Hepatocyte (in vitro differentiated cells): ENCODE measurements at regions not wholly inside any gene's neighbourhood (a gene's known extent, or its start where the extent isn't known, plus 50 kb on each side); places are given as distances from the start of the nearest gene placed in this dataset.
"Not testable (repeated sequence)": the region's sequence is repeated elsewhere in the genome, so short reads cannot be mapped to it uniquely, and the experiment has no call there.

ENCODE experiments used
- DNase-seq: peaks from one replicate; pipeline ENCODE4 v3.0.0-alpha.2; 2016; ENCODE audit warnings: low spot score
- H2AFZ ChIP-seq: fragments of 200-600 bp; sonication (generic); 2 replicates; pipeline ENCODE4 v1.6.0; 2016; ENCODE audit warnings: antibody characterized with exemption, mild to moderate bottlenecking
- H3K27ac ChIP-seq: fragments of 200-600 bp; sonication (generic); 2 replicates; pipeline ENCODE4 v1.5.1; 2016; ENCODE audit warnings: mild to moderate bottlenecking
- H3K27me3 ChIP-seq: fragments of 200-600 bp; sonication (generic); 2 replicates; pipeline ENCODE4 v1.6.1; 2016
- H3K36me3 ChIP-seq: fragments of 200-600 bp; sonication (generic); replicated peaks from 2 replicates; pipeline ENCODE4 v1.5.1; 2016; ENCODE audit warnings: low read depth; ENCODE audit not compliant: insufficient read depth
- H3K4me1 ChIP-seq: fragments of 200-600 bp; sonication (generic); 2 replicates; pipeline ENCODE4 v1.5.1; 2016; ENCODE audit warnings: mild to moderate bottlenecking, moderate library complexity; ENCODE audit not compliant: insufficient read depth
- H3K4me2 ChIP-seq: fragments of 200-600 bp; sonication (generic); 2 replicates; pipeline ENCODE4 v1.6.0; 2016
- H3K4me3 ChIP-seq: fragments of 200-600 bp; sonication (generic); 2 replicates; pipeline ENCODE4 v1.5.1; 2016; ENCODE audit warnings: mild to moderate bottlenecking
- H3K79me2 ChIP-seq: fragments of 200-600 bp; sonication (generic); 2 replicates; pipeline ENCODE4 v1.6.0; 2017; ENCODE audit warnings: mild to moderate bottlenecking
- H3K9me2 ChIP-seq: fragments of 200-600 bp; sonication (generic); replicated peaks from 2 replicates; pipeline ENCODE4 v1.6.0; 2017; ENCODE audit warnings: mild to moderate bottlenecking; ENCODE audit not compliant: insufficient read depth
- H3K9me3 ChIP-seq: fragments of 200-600 bp; sonication (generic); 2 replicates; pipeline ENCODE4 v1.5.1; 2016; ENCODE audit warnings: low read depth, mild to moderate bottlenecking
- H4K20me1 ChIP-seq: fragments of 200-600 bp; sonication (generic); 2 replicates; pipeline ENCODE4 v1.6.0; 2016; ENCODE audit warnings: mild to moderate bottlenecking; ENCODE audit not compliant: insufficient read depth, poor library complexity, severe bottlenecking
- CTCF ChIP-seq: fragments of 200-600 bp; sonication (generic); IDR thresholded peaks from 2 replicates; pipeline ENCODE4 v1.5.1; 2016; ENCODE audit warnings: antibody characterized with exemption, mild to moderate bottlenecking; ENCODE audit not compliant: poor library complexity
- EZH2 ChIP-seq: fragments of 200-600 bp; sonication (generic); IDR thresholded peaks from 2 replicates; pipeline ENCODE4 v1.6.1; 2016; ENCODE audit warnings: antibody characterized with exemption, mild to moderate bottlenecking, borderline replicate concordance
- EZH2phosphoT487 ChIP-seq: fragments of 200-600 bp; sonication (generic); IDR thresholded peaks from one replicate; pipeline ENCODE4 v1.6.1; 2018; ENCODE audit warnings: antibody characterized with exemption, mild to moderate bottlenecking, low read depth, moderate library complexity; ENCODE audit not compliant: unreplicated experiment, severe bottlenecking
- WGBS: methylation state at CpG from one replicate; pipeline ENCODE4 v1.1.6; 2016; ENCODE audit warnings: low lambda C conversion rate; ENCODE audit errors: missing lambda C conversion rate; 5-methylcytosine and 5-hydroxymethylcytosine counted together

DNA sequence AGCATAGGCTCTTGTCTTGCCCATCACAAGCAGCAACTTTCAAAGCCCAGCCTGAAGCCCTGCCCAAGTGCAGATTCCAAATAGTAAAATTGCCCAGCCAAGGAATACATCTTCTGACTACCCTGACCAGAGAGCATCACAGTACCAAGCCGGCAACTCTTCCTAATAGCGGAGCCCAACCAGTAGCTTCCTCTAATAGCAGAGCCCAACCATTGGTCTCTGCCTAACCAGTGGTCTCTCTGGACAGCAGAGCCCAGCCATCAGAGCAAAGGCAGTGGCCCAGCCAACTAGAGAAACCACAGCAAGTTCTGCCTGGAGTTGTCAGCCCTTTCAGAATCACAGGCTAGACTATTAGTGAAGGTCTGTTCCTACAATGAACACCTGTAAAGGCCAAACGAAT, 285.6 kb downstream of the HGF start:
- H3K9me3 ChIP-seq, result no peaks in the 10 kb centered on the region
- H3K27ac ChIP-seq, result no peak overlapping the region
- no peaks in the 10 kb centered on the region for H3K27me3 ChIP-seq
- H2AFZ ChIP-seq, result no peak overlapping the region
- TF ChIP-seq CTCF (no peak), EZH2phosphoT487 (no peak), EZH2 (no peak)
- H4K20me1 ChIP-seq, result no peaks in the 10 kb centered on the region
- WGBS, result 54% methylated on average over 3 of the region's 3 CpGs
- no peaks in the 10 kb centered on the region for H3K36me3 ChIP-seq
- no peaks in the 10 kb centered on the region for H3K79me2 ChIP-seq
- no peak overlapping the region for H3K4me3 ChIP-seq
- no peaks in the 10 kb centered on the region for H3K4me1 ChIP-seq
- H3K4me2 ChIP-seq, result no peak overlapping the region
- H3K9me2 ChIP-seq, result no peaks in the 10 kb centered on the region
- DNase-seq, result peak; percentile 55

- H3K27ac ChIP-seq, result no peak overlapping the region
- H3K36me3 ChIP-seq, result no peaks in the 10 kb centered on the region
- no peaks in the 10 kb centered on the region for H3K79me2 ChIP-seq
- no peaks in the 10 kb centered on the region for H3K9me3 ChIP-seq
- no peaks in the 10 kb centered on the region for H3K27me3 ChIP-seq
- no peak overlapping the region for H3K4me3 ChIP-seq
- no peak overlapping the region for H3K4me2 ChIP-seq
- no peaks in the 10 kb centered on the region for H4K20me1 ChIP-seq
- DNase-seq, result no peak
- TF ChIP-seq CTCF (peak; percentile 72), EZH2phosphoT487 (no peak)
- WGBS, result 9% methylated on average over 2 of the region's 2 CpGs
- H3K4me1 ChIP-seq, result no peaks in the 10 kb centered on the region
- H3K9me2 ChIP-seq, result no peaks in the 10 kb centered on the region
- no peak overlapping the region for H2AFZ ChIP-seq
Measured at GRCh38 chr7:81482600-81483186, 287.2 kb downstream of the HGF start.

GRCh38 chr7:81478664-81479063, 291.2 kb downstream of the HGF start:
- Histone ChIP-seq H2AFZ (no peak overlapping the region), H4K20me1 (no peaks in the 10 kb centered on the region), H3K27ac (no peak overlapping the region), H3K27me3 (no peaks in the 10 kb centered on the region), H3K4me2 (no peak overlapping the region), H3K4me3 (no peak overlapping the region), H3K9me3 (no peaks in the 10 kb centered on the region), H3K79me2 (no peaks in the 10 kb centered on the region), H3K4me1 (no peaks in the 10 kb centered on the region), H3K9me2 (no peaks in the 10 kb centered on the region), H3K36me3 (no peaks in the 10 kb centered on the region)
- WGBS, result 87% methylated on average over 5 of the region's 5 CpGs
- TF ChIP-seq EZH2, result no peak
- TF ChIP-seq CTCF, result no peak
- TF ChIP-seq EZH2phosphoT487, result no peak
- DNase-seq, result peak; percentile 80

DNA sequence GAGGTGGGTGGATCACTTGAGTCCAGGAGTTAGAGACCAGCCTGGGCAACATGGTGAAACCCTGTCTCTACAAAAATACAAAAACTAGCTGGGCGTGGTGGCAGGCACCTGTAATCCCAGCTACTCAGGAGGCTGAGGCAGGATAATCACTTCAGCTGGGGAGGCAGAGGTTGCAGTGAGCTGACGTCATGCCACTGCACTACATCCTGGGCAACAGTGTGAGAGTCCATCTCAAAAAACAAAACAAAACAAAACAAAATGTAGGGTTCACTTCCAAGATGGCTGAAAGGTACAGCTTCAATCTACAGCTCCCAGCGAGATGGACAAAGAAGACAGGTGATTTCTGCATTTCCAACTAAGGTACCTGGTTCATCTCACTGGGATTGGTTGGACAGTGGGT, 291.6 kb downstream of the HGF start:
- not testable (repeated sequence) for H3K79me2 ChIP-seq, H3K27me3 ChIP-seq, H3K9me3 ChIP-seq, H3K4me3 ChIP-seq, H2AFZ ChIP-seq, H3K4me1 ChIP-seq, H3K36me3 ChIP-seq, H3K27ac ChIP-seq, H3K9me2 ChIP-seq, DNase-seq, H4K20me1 ChIP-seq, H3K4me2 ChIP-seq
- WGBS, result 98% methylated on average over 3 of the region's 3 CpGs
